Activated T-cell treated with anti-CD3 and anti-CD28 coated beads, Interleukin-2, amount 50 U/mL, for 48 hours (primary cell): ENCODE measurements at regions not wholly inside any gene's neighbourhood (a gene's known extent, or its start where the extent isn't known, plus 50 kb on each side); places are given as distances from the start of the nearest gene placed in this dataset.

ENCODE experiments used
- DNase-seq, 2 experiments: peaks; one replicate each; pipeline ENCODE4 v3.0.0-alpha.2; 2020

- no peak for DNase-seq
Measured at GRCh38 chr5:92594031-92594430, 987.0 kb downstream of the NR2F1-AS1 start.

- no peak for DNase-seq
Measured at GRCh38 chr5:92588876-92589275, 992.1 kb downstream of the NR2F1-AS1 start.

GRCh38 chr5:92581690-92582089 is 999.3 kb downstream of the NR2F1-AS1 start:
- no peak for DNase-seq

- DNase-seq: no peak
Measured at GRCh38 chr5:92581249-92581648, 999.8 kb downstream of the NR2F1-AS1 start.

GRCh38 chr5:92580814-92581213 is 1000.2 kb downstream of the NR2F1-AS1 start:
- no peak for DNase-seq

GRCh38 chr5:92574023-92574422 is 1007.0 kb downstream of the NR2F1-AS1 start:
- no peak for DNase-seq

- no peak for DNase-seq
Measured at GRCh38 chr5:92568522-92568921, 1012.5 kb downstream of the NR2F1-AS1 start.

GRCh38 chr5:92567831-92568450 is 1013.1 kb downstream of the NR2F1-AS1 start:
- DNase-seq: no peak

GRCh38 chr5:92566113-92566786 is 1014.8 kb downstream of the NR2F1-AS1 start:
- no peak for DNase-seq

GRCh38 chr5:92565673-92566072 is 1015.3 kb downstream of the NR2F1-AS1 start:
- no peak for DNase-seq

GRCh38 chr5:92562065-92562464 is 1019.0 kb downstream of the NR2F1-AS1 start:
- DNase-seq: no peak

- DNase-seq: no peak
Measured at GRCh38 chr5:92561411-92561959, 1019.5 kb downstream of the NR2F1-AS1 start.

GRCh38 chr5:92560698-92561401 is 1020.2 kb downstream of the NR2F1-AS1 start:
- DNase-seq: no peak

- DNase-seq: no peak
Measured at GRCh38 chr5:92559781-92560180, 1021.2 kb downstream of the NR2F1-AS1 start.

GRCh38 chr5:92559331-92559730 is 1021.7 kb downstream of the NR2F1-AS1 start:
- no peak for DNase-seq

- no peak for DNase-seq
Measured at GRCh38 chr5:92556747-92557146, 1024.3 kb downstream of the NR2F1-AS1 start.

- DNase-seq: no peak
Measured at GRCh38 chr5:92554447-92555085, 1026.5 kb downstream of the NR2F1-AS1 start.

- no peak for DNase-seq
Measured at GRCh38 chr5:92553326-92553725, 1027.7 kb downstream of the NR2F1-AS1 start.

GRCh38 chr5:92552206-92553160 is 1028.5 kb downstream of the NR2F1-AS1 start:
- DNase-seq: no peak

- DNase-seq: no peak
Measured at GRCh38 chr5:92548346-92548745, 1032.7 kb downstream of the NR2F1-AS1 start.

- DNase-seq: no peak
Measured at GRCh38 chr5:92544596-92544995, 1036.4 kb downstream of the NR2F1-AS1 start.

GRCh38 chr5:92544036-92544435 is 1037.0 kb downstream of the NR2F1-AS1 start:
- no peak for DNase-seq
